Stimulated activated CD8-positive, alpha-beta memory T cell treated with anti-CD3 and anti-CD28 coated beads, Interleukin-4, amount 100 ng/mL, for 1 hour (primary cell): ENCODE measurements at regions not wholly inside any gene's neighbourhood (a gene's known extent, or its start where the extent isn't known, plus 50 kb on each side); places are given as distances from the start of the nearest gene placed in this dataset.
A peak's percentile ranks its signal among the peaks of the same experiment; 100 is the strongest.

Experiments
- DNase-seq, 2 donors: peaks; one replicate each; pipeline ENCODE4 v3.0.0-alpha.2; 2020; ENCODE audit warnings: low read depth in 2 of 2, low spot score in 1 of 2

DNA sequence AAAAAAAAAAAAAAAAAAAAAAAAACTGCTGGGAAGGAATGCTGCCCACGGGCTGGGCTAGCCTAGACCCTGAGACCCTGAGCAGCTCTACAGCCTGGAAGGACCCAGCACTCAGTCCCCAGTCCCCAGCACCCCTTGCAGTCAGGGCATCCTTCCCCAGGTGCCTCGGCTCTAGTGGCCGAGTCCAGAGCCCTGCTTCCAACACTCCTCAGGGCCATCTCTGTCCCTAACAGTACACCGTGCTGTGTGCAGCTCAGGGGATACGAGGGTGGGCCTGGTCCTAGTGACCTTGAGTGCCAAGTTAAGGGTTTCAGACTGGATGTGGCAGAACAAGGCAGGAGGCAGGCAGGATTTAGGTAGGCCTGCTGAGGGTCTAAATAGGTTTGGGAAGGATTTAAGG lies 50.2 kb upstream of the LRP8 start:
- no peak for DNase-seq

DNA sequence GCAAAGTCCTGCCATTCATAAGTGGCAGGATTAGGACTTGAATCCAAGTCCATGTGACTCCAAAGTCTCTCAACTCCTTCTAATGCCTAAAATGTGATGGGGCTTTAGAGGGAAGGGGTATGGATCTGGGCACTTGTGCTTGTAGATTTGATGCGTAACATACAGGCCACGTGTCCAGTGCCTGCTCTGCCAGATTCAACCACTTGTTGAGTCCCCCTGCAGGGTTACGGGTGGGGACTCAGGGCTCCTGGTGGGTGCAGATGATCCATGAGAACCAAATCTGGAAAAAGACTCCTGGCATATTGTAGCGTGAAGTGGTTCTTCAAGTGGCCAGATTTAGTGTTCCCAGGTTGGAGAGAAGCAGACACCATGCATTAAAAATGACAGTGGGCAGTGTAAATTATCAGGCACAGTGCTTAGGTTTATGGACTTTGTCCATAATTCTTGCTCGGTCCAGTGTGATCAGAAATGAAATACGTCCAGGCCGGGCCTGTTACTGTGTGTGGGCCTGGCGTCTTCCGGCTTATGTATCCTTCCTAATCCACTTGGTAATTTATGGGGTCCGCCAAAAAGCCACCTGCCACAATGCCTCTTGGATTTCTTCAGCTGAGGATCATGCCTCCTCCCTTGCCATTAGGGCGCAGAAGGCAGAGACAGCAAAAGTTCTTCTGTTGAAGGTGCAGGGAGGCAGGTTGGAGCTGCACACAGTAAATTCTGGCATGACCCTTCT lies 51.2 kb upstream of the LRP8 start:
- no peak for DNase-seq

DNA sequence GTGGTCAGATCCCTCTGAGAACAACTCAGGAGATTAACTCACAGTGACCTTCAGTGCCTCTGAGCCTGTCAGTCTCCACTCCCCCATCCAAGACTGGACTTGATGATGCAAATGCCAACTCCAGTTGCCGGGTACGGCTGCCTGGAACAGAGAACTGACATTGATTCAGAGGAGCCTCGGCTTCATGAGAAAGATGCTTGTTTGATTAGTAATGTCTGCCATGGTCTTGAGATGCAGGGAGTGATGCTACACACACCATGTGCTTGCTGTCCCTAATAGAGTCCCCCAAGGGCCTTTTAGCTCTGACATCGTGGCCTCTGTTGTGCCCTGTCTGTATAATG lies 51.8 kb upstream of the LRP8 start:
- DNase-seq = no peak

DNA sequence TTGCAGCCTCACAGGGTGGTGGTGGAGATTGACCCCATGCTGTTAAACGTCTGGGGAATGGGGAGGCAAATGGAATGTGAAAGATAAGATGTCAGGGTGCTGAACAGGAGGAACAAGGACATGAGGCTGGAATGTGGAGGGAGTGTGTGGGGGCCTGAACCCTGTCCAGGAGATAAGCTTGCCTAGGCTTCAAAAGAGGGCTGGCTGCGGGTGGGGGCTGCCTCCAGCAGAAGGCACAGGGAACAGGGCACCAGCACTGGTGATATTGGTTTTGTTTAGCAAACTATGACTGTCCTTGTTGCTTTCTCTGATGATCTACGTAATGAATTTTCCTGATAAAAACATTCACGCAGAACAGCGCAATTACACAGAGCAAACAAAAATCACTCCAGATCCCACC lies 52.4 kb upstream of the LRP8 start:
- DNase-seq = no peak

DNA sequence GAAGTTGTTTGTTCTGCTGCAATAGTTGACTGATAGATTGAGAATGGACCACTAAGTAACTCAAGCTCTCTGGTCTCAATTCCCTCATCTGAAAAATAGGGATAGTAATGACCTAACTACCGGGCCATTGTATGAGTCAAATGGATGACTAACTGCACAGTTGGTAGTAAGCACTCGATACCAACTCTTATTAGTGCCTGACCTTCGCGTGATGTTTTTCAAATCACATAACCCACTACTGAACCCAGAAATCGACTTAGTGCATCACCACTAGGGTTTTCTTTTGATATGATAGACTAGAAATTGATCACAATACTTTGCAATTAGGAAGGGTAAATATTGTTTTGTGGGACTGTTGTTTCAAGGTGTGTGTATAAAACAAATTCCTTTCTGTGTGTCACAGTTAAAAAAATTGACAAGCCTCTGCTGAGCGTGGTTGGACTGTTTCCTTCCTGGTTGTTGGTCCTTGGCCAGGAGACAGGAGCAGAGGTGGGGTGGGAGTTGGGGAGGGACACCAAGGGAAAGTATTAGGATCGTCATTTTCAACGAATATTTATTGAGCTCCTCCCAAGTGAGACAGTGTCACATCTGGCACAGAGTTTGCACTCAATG lies 54.0 kb upstream of the LRP8 start:
- DNase-seq = no peak

DNA sequence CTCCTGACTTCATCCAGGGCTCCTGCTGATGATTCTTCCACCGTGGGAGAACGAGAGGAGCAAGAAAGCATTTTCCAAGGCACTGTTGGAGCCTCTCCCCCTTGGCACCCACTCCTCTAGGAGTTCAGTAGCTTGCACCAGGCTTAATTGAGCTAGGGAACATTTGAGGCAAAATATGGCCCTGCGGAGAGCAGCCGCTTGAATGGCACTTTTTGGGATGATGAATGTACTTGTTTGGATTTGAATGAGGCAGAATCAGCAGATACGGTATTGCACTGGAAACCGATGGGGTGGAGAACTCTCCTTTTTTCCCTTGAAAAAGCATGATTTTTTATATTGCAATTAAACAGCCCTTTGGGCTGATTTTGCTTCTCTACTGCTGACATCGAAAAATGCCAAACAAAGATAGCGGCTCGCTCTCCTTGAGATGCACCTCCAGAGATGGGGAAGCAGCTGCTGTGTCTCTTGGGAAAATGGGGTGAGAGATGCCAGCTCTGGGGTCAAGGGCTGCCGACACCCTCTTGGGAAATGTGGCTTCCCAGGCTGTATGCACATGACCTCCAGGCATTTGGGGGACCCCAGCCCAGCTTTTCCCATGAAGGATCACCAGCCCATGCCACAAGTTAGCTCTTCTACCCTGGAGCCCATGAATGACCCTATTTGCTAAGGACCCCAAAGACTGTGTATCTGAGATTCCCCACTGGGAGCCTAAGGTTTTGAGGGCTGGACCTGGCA lies 55.4 kb upstream of the LRP8 start:
- no peak for DNase-seq

DNA sequence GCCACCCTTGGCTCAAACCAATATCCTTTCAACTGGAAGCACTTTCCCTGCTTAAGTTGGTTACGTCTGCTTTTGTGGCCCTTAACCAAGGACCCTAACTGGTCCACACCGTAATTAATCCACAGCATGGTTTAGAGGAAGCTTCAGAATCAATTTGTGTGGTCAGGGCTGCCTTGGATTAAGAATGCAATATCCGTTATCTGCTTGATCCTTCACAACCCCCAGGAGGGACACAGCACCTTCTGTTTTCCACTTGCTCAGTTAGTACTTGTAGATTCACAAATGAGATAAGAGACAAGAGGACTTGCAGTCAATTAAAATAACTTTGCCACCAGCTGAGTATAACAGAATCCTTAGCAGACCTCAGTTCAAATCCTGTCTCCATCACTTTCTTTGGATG lies 56.9 kb upstream of the LRP8 start:
- no peak for DNase-seq

DNA sequence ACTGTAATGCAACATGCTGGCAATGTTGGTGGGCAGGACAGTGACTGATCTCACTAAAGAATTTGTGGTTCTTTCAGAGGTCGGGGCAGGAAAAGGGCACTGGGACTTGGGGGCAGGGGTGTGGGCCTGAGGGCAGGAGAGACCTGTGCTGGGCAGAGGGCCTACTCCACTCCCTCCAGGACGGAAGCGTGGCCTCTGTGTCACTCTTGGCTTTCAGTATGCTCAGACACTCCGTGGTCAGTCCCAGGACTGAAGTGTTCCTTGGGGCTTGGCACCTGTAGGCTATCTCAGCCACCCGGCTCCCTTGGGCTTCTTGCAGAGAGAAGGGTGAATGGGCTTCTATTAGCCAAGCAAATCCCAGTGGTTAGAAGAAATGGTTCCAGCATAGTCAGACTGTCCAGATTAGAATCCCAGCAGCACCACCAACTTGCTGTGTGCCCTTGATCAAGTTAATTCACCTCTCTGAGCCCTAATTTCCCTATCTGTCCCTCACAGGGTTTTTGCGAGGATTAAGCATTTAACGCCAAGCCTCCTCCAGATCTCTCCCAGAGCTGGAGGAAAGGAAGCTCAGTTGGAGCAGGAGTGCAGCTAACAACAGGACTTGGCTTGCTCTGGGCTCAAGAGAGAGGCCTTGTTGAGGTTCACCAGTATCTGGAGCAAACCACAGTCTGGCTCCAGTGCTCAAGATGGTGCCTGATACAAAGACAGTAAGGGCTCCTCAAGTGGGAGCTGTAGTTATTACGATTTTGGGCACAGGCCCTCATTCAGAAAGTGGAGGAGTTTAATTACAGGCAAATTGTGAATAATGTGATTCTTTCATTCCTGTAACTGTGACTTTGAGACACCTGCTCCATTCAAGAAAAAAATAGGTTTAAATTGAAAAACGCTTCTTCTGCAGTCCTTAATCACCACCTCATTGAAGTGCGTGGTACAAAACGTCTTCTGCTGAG lies 57.7 kb upstream of the LRP8 start:
- DNase-seq = no peak

DNA sequence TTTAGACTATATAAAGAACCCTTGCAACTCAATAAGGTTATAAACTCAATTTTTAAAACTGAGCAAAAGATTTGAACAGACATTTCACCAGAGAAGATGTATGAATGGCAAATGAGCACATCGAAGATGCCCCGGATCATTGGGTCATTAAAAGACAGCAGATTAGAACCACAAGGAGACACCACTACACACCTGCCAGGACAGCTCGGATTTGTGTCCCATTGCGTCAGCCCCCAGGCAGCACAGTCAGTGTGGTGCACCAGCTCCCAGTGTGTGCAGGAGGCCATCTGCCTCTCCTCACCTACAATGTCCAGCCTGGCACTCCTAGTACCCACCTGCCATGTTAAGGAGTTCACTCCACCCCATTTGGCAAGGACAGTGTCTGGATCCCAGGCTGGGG lies 61.1 kb upstream of the LRP8 start:
- no peak for DNase-seq

DNA sequence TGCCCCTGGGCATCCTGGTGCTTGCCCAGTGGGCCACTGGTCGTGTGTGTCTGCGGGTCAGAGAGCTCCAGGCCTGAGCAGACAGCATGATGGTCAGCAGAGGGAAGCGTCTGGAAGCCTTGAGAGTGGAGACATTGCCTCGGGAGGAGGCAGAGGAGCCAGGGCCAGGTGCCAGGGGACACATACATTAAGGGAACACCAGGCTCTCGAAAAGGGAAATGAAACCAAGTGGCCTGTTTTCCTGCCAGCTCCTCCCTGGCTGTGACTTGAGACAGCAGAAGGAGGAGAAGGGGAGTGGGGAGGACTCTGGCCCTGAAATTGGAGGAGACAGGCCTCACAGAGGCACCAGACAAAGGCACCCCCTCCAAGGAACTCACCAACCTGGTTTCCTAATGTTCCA lies 62.4 kb upstream of the LRP8 start:
- DNase-seq = no peak

DNA sequence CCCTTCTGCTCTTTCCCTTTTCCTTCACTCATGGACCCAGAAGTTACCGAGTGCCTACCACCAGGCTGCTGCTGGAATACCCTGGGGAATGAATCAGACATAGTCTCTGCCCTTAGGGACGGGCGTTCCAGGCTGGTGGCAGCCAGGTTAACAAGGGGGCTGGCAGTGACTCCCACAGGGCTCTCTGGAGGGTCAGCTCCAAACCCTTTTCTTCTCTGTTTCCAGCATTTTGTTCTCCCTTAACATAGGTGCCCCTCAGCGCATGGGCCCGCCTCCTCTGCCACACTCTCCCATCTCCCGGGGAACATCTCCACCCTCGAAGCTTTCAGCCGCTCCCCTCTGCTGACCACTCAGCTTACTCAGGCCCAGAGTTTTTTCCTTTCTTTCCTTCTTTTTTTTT lies 62.9 kb upstream of the LRP8 start:
- DNase-seq = no peak

DNA sequence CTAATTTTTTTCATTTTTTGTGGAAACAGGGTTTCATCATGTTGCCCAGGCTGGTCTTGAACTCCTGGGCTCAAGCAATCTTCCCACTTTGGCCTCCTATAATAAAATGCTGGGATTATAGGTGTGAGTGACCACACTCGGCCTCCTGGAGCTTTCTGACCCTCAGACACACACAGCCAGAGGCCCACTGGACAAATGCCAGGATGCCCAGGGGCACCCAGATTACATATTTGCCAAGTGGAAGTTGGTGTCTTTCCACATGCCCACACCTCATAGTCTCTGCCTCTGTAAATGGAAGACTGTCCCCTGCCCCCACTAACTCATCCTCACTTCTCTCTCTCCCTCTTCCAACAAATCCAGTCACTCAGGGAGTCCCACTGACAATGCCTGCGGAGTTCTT lies 63.4 kb upstream of the LRP8 start:
- DNase-seq = no peak

DNA sequence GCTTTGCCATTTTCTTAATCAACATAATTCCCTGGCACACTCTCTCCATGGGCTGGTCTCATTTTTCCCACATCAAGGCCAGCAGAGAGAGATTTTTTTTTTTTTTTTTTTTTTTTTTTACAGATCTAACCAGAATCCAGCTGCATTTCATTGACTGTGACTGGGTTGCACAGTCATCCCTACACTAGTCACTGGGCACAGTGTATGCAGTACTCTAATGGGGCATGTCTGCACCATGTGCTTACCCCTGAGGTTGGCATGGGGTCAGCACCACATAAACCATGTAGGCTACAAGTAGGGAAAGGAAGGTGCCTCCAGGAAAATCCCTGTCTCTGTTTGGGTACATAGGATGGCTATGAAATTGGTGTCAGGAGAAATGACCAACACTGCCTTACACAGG lies 64.1 kb upstream of the LRP8 start:
- DNase-seq = no peak

DNA sequence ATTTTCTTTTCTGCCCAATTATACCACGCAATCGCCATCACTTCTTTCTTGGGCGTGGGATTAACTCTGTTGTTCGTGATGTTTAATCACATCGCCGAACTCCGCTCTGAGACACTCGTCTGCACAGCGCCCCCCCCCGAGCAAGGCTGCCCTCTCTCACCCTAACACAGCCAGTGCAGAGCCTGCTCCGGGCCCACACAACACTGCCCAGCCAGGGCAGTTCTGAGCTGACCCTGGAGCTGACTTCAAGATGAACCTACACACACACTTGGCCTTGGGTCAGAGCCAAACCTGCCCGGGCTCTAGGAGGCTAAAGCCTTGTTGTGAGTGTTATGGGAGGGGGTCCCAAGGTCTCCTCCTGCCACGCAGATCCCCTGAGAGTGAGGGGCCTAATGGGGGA lies 64.6 kb upstream of the LRP8 start:
- no peak for DNase-seq

DNA sequence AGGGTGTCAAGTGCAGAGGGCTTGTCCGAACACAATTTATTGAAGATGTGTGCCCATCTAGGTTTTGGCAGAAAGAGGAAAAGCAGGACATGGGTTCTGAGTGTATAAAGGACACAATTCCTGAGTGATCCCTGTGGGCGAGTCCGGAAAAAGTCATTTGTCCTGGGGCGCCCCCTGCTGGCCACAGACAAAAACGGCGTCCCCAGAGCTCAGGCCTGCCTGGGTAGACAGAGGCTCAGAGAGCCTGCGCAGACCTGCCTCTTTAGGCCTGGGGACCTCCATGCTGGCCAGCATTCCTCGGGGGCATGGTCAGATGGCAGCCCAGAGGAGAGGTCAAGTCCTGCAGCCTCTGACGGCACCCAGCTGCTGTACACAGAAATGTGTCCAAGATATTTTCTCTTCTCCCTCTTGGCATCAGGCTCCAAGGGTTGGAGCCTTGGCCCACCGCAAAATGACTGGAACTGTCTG lies 65.5 kb upstream of the LRP8 start:
- peak; percentile 53 to 54 for DNase-seq

DNA sequence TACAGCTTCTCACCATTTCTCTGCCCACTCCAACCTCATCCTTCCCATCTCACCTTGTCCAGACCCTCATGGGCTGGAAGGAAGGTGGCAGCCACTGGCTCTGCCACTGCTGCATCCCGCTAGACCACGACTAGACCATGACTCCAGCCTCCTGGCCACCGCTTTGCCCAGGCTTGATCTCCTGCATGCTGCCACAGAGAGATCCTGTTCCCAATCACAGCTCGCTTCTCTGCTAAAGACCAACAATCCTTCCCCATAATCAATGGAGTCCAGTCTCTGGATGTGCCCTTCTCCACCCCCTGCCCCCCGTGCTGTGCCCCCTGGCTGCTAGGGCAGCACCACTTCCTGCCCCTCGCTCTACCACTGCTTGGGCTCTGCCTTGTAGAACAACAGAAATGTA lies 64.9 kb upstream of the DMRTB1 start:
- no peak for DNase-seq

DNA sequence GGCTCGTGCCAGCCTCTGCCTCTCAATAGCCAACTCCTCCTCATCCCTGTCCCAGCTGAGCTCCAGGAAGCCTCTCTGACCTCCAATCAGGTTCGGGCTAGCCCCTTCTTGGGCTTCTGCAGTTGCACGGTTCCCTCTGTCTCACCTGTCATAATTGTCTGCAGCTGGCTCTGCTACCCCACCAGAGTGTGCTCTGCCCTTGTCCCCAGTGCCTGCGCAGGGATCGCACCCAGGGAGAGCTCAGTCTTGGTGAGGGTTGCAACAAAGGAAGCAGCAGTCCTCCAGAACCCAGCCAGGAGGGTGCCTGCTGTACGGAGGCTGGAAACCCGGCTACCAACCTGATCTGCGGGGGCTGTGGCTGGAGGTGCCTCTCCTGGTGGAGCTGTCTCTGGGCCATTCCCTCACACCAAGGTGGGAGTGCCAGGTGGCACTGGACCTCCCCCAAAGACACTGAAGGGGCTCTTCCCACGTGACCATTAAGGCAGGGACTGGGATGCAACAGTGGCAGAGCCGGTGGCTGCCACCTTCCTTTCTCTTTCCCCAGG lies 63.5 kb upstream of the DMRTB1 start:
- DNase-seq = no peak

DNA sequence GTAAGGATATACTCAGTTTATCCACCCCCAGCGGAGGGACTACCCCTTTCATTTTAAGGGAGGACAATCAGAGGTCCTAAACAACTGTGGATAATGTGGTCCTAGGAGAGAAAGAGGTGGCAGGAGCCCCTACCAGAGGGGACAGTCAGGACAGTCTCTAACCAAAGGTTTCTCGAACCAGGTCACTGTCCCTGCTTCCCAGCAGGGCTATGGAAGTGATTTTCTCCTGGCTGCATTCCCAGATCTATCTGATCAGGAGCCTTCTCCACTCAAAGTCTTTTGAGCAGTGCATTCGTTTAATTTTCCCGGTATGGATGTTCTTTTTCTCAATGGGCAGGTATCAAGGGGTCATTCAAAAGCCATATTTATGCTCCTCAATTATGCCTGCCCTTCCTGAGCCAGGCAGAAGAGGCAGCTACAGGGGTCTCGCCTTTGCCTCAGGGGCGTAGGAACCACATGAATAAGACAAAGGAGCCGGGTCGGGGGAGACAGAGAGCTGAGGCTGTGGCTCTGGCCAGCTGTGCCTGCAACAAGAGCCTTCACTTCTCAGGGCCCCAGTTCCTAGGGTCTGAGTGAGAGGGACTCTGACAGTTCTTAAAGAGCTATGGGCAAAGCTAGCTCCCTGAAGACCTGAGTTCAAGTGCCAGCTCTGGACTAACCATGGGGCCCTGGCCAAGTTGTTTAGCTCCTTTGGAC lies 62.5 kb upstream of the DMRTB1 start:
- no peak for DNase-seq

DNA sequence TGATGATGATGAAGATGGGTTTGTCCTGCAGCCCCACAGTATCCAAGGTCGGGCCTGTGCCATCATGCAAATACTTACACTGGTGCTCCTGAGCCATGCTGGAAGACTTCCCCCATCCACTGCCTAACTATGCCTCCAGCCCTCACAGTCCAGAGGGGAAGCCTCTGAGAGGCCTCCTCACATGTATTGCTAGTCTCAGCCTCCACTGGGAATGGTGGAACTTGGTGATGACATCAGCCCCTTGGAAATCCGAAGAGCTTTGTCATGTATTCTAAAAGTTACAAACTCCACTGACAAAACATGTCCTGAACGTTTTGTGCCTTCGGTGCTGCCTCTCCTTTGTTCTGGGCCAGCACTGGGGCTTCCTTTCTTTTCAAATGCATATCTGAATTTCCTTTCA lies 61.1 kb upstream of the DMRTB1 start:
- no peak for DNase-seq

DNA sequence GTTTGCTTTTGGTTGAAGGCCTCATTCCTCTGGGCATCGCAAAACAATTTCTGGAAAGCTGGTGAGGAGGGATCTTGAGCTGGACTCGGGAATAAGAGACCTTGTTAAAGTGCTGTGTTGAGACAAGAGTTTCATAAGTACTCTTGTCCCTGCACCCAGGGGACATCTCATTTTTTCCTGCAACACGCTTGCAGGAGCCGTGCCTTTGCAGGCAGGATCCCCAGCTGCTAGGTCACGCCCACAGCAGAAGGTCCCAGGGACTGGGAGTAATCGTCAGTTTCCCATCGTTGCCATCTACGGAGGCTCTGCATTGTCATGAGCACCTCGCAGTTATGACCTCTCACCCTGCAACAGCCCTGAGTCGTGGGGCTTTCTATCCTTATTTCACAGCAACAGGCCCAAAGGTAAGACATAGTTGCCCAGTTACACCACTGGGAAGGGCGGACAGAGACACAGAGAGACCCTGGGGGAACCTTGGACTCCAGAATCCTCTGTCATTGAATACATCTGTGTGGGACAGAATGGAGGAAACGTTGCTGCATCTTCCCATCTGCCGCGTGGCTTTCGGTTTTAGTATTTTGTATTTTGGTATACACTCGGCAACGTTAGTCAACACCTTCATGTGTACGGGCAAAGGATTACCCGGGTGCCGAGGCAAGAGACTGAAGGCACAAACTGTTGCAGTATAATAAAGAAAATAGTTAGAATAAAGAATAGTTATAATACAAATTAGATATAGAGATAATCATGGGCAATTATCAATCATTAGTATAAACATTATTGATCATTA lies 60.4 kb upstream of the DMRTB1 start:
- no peak for DNase-seq
